Panc1 (cell line): ENCODE measurements at regions not wholly inside any gene's neighbourhood (a gene's known extent, or its start where the extent isn't known, plus 50 kb on each side); places are given as distances from the start of the nearest gene placed in this dataset.

ENCODE experiments used
- CTCF ChIP-seq: fragments of 450-650 bp; IDR thresholded peaks from 2 replicates; pipeline ENCODE4 v1.5.1; 2017; ENCODE audit warnings: mild to moderate bottlenecking
- POLR2AphosphoS5 ChIP-seq: IDR thresholded peaks from 2 replicates; pipeline ENCODE4 v1.6.1; 2012; ENCODE audit warnings: mild to moderate bottlenecking, low read depth, low read length, moderate library complexity
- REST ChIP-seq, 2 experiments: IDR thresholded peaks; 2 replicates each; pipeline ENCODE4 v1.6.1; 2011 to 2012; ENCODE audit warnings: low read depth in 2 of 2, control low read depth in 1 of 2, low read length in 1 of 2, mild to moderate bottlenecking in 1 of 2, moderate library complexity in 1 of 2; ENCODE audit not compliant: insufficient read depth in 1 of 2

DNA sequence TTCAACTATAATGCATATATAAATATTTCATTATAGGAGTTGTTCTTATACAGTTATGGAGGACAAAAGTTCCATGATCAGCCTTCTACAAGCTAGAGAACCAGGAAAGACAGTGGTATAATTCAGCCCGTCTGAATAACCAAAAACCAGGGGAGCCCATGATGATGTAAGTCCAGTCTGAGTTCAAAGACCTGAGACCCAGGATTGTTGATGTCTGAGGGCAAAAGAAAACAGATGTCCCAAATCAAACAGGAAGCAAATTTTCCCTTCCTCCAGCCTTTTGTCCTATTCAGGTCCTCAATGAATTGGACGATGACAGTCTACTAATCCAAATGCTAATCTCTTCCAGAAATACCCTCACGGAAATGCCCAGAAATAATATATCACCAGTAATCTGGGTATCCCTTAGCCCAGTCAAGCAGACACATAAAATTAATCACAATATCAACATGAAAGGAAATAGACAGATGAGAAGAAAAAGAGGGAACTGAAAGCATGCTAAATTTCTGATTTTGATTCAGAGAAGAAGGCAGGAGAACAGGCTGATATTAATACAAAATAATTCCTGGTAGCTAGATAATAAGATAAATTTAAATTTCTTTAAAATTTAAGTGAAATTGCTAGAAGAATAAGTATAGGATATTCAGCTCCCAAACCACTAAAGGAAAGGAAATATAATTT lies 255.6 kb upstream of the CTAGE1 start:
- TF ChIP-seq CTCF (no peak), REST (IDR thresholded peaks at IDR 0.05; ENCODE audit: insufficient read depth in 1 of 2, low read depth in 2 of 2, low read length in 1 of 2) (no peak), POLR2AphosphoS5 (no peak)
